Mesendoderm (in vitro differentiated cells): ENCODE measurements at regions not wholly inside any gene's neighbourhood (a gene's known extent, or its start where the extent isn't known, plus 50 kb on each side); places are given as distances from the start of the nearest gene placed in this dataset.
"Not testable (repeated sequence)": the region's sequence is repeated elsewhere in the genome, so short reads cannot be mapped to it uniquely, and the experiment has no call there.

ENCODE experiments used
- DNase-seq: peaks from one replicate; pipeline ENCODE4 v3.0.0; 2013
- H2AK5ac ChIP-seq: 2 replicates; pipeline ENCODE4 v1.6.1; 2013; ENCODE audit warnings: low read length, inconsistent platforms
- H2BK120ac ChIP-seq: 2 replicates; pipeline ENCODE4 v1.6.1; 2013; ENCODE audit warnings: low read depth, mild to moderate bottlenecking, low read length, moderate library complexity, mixed read lengths
- H2BK15ac ChIP-seq: replicated peaks from 2 replicates; pipeline ENCODE4 v1.6.1; 2013; ENCODE audit warnings: low read depth, mild to moderate bottlenecking, moderate library complexity
- H2BK5ac ChIP-seq: 2 replicates; pipeline ENCODE4 v1.6.1; 2013; ENCODE audit warnings: low read length, inconsistent platforms
- H3K18ac ChIP-seq: 2 replicates; pipeline ENCODE4 v1.6.1; 2013; ENCODE audit warnings: mild to moderate bottlenecking, low read length, mixed read lengths
- H3K23ac ChIP-seq: one replicate; pipeline ENCODE4 v1.6.1; 2013; ENCODE audit warnings: low read length
- H3K27ac ChIP-seq: 2 replicates; pipeline ENCODE4 v1.5.1; 2013; ENCODE audit warnings: low read depth, mild to moderate bottlenecking, inconsistent platforms, low read length, moderate library complexity
- H3K27me3 ChIP-seq: 2 replicates; pipeline ENCODE4 v1.6.1; 2013; ENCODE audit warnings: low read length, control low read depth, mild to moderate bottlenecking, inconsistent platforms; ENCODE audit not compliant: insufficient read depth, poor library complexity
- H3K36me3 ChIP-seq: 2 replicates; pipeline ENCODE4 v1.6.1; 2013; ENCODE audit warnings: low read length, inconsistent platforms; ENCODE audit not compliant: control insufficient read depth, insufficient read depth
- H3K4ac ChIP-seq: one replicate; pipeline ENCODE4 v1.6.1; 2013; ENCODE audit warnings: low read depth, mild to moderate bottlenecking, low read length, moderate library complexity
- H3K4me1 ChIP-seq: 2 replicates; pipeline ENCODE4 v1.6.1; 2013; ENCODE audit warnings: low read depth, low read length, inconsistent platforms; ENCODE audit not compliant: control insufficient read depth
- H3K4me2 ChIP-seq: 2 replicates; pipeline ENCODE4 v1.6.1; 2013; ENCODE audit warnings: low read length
- H3K4me3 ChIP-seq: 2 replicates; pipeline ENCODE4 v1.5.1; 2013; ENCODE audit warnings: mild to moderate bottlenecking, low read length
- H3K56ac ChIP-seq: one replicate; pipeline ENCODE4 v1.6.1; 2013; ENCODE audit warnings: low read length
- H3K79me1 ChIP-seq: 2 replicates; pipeline ENCODE4 v1.6.1; 2013; ENCODE audit warnings: low read length, inconsistent platforms
- H3K79me2 ChIP-seq: 2 replicates; pipeline ENCODE4 v1.6.1; 2013; ENCODE audit warnings: mild to moderate bottlenecking, low read length; ENCODE audit not compliant: control insufficient read depth, insufficient read depth
- H3K9ac ChIP-seq: 2 replicates; pipeline ENCODE4 v1.6.1; 2013; ENCODE audit warnings: low read length, inconsistent platforms
- H4K5ac ChIP-seq: one replicate; pipeline ENCODE4 v1.6.1; 2013; ENCODE audit warnings: low read length
- H4K8ac ChIP-seq: one replicate; pipeline ENCODE4 v1.6.1; 2013; ENCODE audit warnings: low read depth, mild to moderate bottlenecking, control low read depth, low read length, moderate library complexity
- WGBS: extraction: QIAGEN DNeasy Blood & Tissue Kit; methylation state at CpG from one replicate; pipeline ENCODE4 v1.1.7; 2013; ENCODE audit warnings: low lambda C conversion rate, missing lambda C conversion rate; ENCODE audit not compliant: insufficient coverage; ENCODE audit errors: extremely low coverage; 5-methylcytosine and 5-hydroxymethylcytosine counted together

GRCh38 chr11:38538866-38539680 is 1941.0 kb upstream of the RAG2 start:
- no peak for DNase-seq

GRCh38 chr11:38530226-38530625 is 1932.2 kb upstream of the RAG2 start:
- no peak overlapping the region for H3K9ac ChIP-seq
- no peak overlapping the region for H2BK120ac ChIP-seq
- no peak overlapping the region for H2AK5ac ChIP-seq
- no peak overlapping the region for H3K56ac ChIP-seq
- no CpG with 5 or more reads among the region's 2 CpGs for WGBS
- no peak for DNase-seq
- no peak overlapping the region for H2BK5ac ChIP-seq
- H3K27ac ChIP-seq, result no peak overlapping the region
- no peak overlapping the region for H2BK15ac ChIP-seq
- H3K4me3 ChIP-seq, result no peak overlapping the region
- no peaks in the 10 kb centered on the region for H3K27me3 ChIP-seq
- H3K79me1 ChIP-seq, result no peaks in the 10 kb centered on the region
- no peaks in the 10 kb centered on the region for H3K4me1 ChIP-seq
- H4K5ac ChIP-seq, result no peak overlapping the region
- H3K23ac ChIP-seq, result no peak overlapping the region
- H3K18ac ChIP-seq, result no peak overlapping the region
- H3K36me3 ChIP-seq, result no peaks in the 10 kb centered on the region
- no peak overlapping the region for H3K4ac ChIP-seq
- no peak overlapping the region for H4K8ac ChIP-seq
- no peaks in the 10 kb centered on the region for H3K79me2 ChIP-seq
- no peak overlapping the region for H3K4me2 ChIP-seq

More at GRCh38 chr11:38538866-38539680, 1941.0 kb upstream of the RAG2 start:
- H3K4me2 ChIP-seq, result no peak overlapping the region
- no peak overlapping the region for H2BK120ac ChIP-seq
- H2AK5ac ChIP-seq, result no peak overlapping the region
- H3K27ac ChIP-seq, result no peak overlapping the region
- WGBS, result no CpG with 5 or more reads among the region's 6 CpGs
- H3K27me3 ChIP-seq, result no peaks in the 10 kb centered on the region
- H3K4ac ChIP-seq, result no peak overlapping the region
- no peak overlapping the region for H2BK15ac ChIP-seq
- no peak overlapping the region for H3K56ac ChIP-seq
- no peaks in the 10 kb centered on the region for H3K79me2 ChIP-seq
- no peaks in the 10 kb centered on the region for H3K79me1 ChIP-seq
- no peak overlapping the region for H4K8ac ChIP-seq
- no peak overlapping the region for H2BK5ac ChIP-seq
- no peak overlapping the region for H4K5ac ChIP-seq
- no peaks in the 10 kb centered on the region for H3K36me3 ChIP-seq
- H3K23ac ChIP-seq, result no peak overlapping the region
- no peak overlapping the region for H3K4me3 ChIP-seq
- H3K18ac ChIP-seq, result no peak overlapping the region
- H3K4me1 ChIP-seq, result no peaks in the 10 kb centered on the region
- H3K9ac ChIP-seq, result no peak overlapping the region

DNA sequence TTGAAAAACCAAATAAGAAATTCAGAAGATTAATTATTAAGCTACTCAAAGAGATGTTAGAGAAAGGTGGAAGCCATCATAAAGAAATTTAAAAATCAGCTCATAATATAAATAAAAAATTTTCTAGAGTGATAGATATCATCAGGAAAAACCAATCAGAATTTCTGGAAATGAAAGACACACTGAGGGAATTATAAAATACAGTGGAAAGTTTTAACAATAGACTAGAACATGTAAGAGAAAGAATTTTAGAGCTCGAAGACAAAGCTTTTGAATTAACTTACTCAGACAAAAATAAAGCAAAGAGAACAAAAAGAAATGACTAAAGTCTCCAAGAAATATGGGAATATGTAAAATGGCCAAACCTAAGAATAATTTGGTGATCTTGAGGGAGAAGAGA is 1926.9 kb upstream of the RAG2 start:
- no peak for DNase-seq
- Histone ChIP-seq H3K36me3 (no peaks in the 10 kb centered on the region), H3K79me2 (no peaks in the 10 kb centered on the region), H2AK5ac (no peak overlapping the region), H4K5ac (no peak overlapping the region), H4K8ac (no peak overlapping the region), H3K27ac (no peak overlapping the region), H3K4me2 (no peak overlapping the region), H2BK5ac (no peak overlapping the region), H3K56ac (no peak overlapping the region), H3K18ac (no peak overlapping the region), H3K27me3 (no peaks in the 10 kb centered on the region), H3K23ac (no peak overlapping the region), H2BK15ac (no peak overlapping the region), H3K79me1 (no peaks in the 10 kb centered on the region), H3K4ac (no peak overlapping the region), H3K4me3 (no peak overlapping the region), H3K9ac (no peak overlapping the region), H3K4me1 (no peaks in the 10 kb centered on the region), H2BK120ac (no peak overlapping the region)
- no CpG with 5 or more reads among the region's 1 CpG for WGBS

GRCh38 chr11:38517991-38518390 is 1920.0 kb upstream of the RAG2 start:
- no CpG with 5 or more reads among the region's 5 CpGs for WGBS

DNA sequence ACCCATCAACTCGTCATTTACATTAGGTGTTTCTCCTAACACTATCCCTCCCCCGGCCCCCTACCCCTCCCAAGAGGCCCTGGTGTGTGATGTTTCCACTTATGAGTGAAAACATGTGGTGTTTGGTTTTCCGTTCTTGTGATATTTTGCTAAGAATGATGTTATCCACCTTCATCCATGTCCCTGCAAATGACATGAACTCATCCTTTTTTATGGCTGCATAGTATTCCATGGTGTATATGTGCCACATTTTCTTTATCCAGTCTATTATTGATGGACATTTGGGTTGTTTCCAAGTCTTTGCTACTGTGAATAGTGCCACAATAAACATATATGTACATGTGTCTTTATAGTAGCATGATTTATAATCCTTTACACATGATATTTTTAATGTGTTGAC is 1914.8 kb upstream of the RAG2 start:
- not testable (repeated sequence) for H3K4me1 ChIP-seq, H2BK15ac ChIP-seq, H3K9ac ChIP-seq, H4K8ac ChIP-seq, H3K18ac ChIP-seq, H3K4ac ChIP-seq, H3K4me3 ChIP-seq, H3K27ac ChIP-seq, H3K79me2 ChIP-seq, H4K5ac ChIP-seq, H2BK120ac ChIP-seq, H3K56ac ChIP-seq, H3K27me3 ChIP-seq, H3K79me1 ChIP-seq, H3K23ac ChIP-seq, H2AK5ac ChIP-seq, H3K36me3 ChIP-seq, H3K4me2 ChIP-seq, DNase-seq, H2BK5ac ChIP-seq
- no CpG with 5 or more reads among the region's 3 CpGs for WGBS

More at GRCh38 chr11:38517991-38518390, 1920.0 kb upstream of the RAG2 start:
- no peak overlapping the region for H4K5ac ChIP-seq
- no peak overlapping the region for H4K8ac ChIP-seq
- H2AK5ac ChIP-seq, result no peak overlapping the region
- no peak overlapping the region for H3K23ac ChIP-seq
- DNase-seq, result no peak
- H3K18ac ChIP-seq, result no peak overlapping the region
- no peak overlapping the region for H3K9ac ChIP-seq
- H3K4ac ChIP-seq, result no peak overlapping the region
- H2BK120ac ChIP-seq, result no peak overlapping the region
- no peak overlapping the region for H2BK15ac ChIP-seq
- no peaks in the 10 kb centered on the region for H3K79me2 ChIP-seq
- H3K27ac ChIP-seq, result no peak overlapping the region
- no peaks in the 10 kb centered on the region for H3K36me3 ChIP-seq
- no peaks in the 10 kb centered on the region for H3K27me3 ChIP-seq
- no peak overlapping the region for H2BK5ac ChIP-seq
- no peaks in the 10 kb centered on the region for H3K79me1 ChIP-seq
- H3K56ac ChIP-seq, result no peak overlapping the region
- H3K4me2 ChIP-seq, result no peak overlapping the region
- no peak overlapping the region for H3K4me3 ChIP-seq
- H3K4me1 ChIP-seq, result no peaks in the 10 kb centered on the region

DNA sequence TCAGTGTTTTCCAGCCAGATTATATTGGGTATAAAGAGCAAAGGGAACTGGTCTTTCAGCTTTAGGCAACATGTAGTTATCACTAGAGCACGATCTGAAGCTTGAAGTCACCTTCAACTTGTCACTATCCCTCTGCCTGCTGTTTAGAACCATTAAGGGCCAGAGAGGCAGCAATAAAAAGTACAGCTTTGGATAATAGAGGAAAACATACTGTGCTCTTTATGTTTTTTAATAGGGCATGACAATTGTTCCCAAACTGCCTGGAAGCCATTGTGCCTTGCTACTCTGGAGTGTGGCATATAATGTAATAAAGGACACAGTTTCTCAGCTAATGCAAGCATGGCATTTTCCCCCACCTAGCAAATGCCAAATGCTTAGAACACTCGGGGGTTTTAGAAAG is 1912.0 kb upstream of the RAG2 start:
- Histone ChIP-seq H4K5ac (no peak overlapping the region), H3K27ac (no peak overlapping the region), H3K79me2 (no peaks in the 10 kb centered on the region), H2BK120ac (no peak overlapping the region), H3K27me3 (no peaks in the 10 kb centered on the region), H3K23ac (no peak overlapping the region), H3K4me2 (no peak overlapping the region), H4K8ac (no peak overlapping the region), H3K36me3 (no peaks in the 10 kb centered on the region), H3K56ac (no peak overlapping the region), H3K4ac (no peak overlapping the region), H3K9ac (no peak overlapping the region), H3K4me3 (no peak overlapping the region), H2BK5ac (no peak overlapping the region), H2AK5ac (no peak overlapping the region), H3K4me1 (no peaks in the 10 kb centered on the region), H3K18ac (no peak overlapping the region), H3K79me1 (no peaks in the 10 kb centered on the region), H2BK15ac (no peak overlapping the region)
- no peak for DNase-seq
- no CpG with 5 or more reads among the region's 2 CpGs for WGBS
